ENCODE measurements at regions not wholly inside any gene's neighbourhood (a gene's known extent, or its start where the extent isn't known, plus 50 kb on each side); places are given as distances from the start of the nearest gene placed in this dataset.

DNA sequence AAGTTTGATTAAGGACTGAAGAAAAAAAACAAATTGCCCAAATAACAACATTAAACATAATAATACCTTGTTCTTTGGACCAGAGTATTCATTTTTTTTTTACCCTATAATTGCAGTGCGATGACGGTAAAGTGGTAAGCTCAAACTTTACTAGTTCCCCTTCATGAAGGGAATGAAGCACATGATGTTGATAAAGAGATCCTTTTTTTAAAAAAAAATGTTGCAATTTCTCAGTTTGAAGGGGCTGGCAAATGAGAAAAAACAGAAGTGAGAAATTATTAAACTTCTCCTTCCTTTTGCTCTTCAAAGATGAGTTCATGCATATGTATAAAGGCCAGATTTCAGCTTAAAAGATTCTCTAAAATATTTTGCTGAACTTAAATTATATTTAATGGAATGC, 231.7 kb downstream of the C4orf33 start:
- TF ChIP-seq NFRKB (IDR thresholded peaks at IDR 0.05) = no peak
- TF ChIP-seq HDGF (IDR thresholded peaks at IDR 0.05; ENCODE audit: borderline replicate concordance) = no peak
- no peak for TF ChIP-seq ELF4 (IDR thresholded peaks at IDR 0.05)
- TF ChIP-seq LEF1 (IDR thresholded peaks at IDR 0.05; ENCODE audit: borderline replicate concordance) = no peak
- TF ChIP-seq ZNF384 (IDR thresholded peaks at IDR 0.05) = no peak
- TF ChIP-seq SP1 (IDR thresholded peaks at IDR 0.05) = no peak
- no peak for TF ChIP-seq TARDBP (IDR thresholded peaks at IDR 0.05)

Measured in HEK293T (cell line).